ENCODE measurements at regions not wholly inside any gene's neighbourhood (a gene's known extent, or its start where the extent isn't known, plus 50 kb on each side); places are given as distances from the start of the nearest gene placed in this dataset.

GRCh38 chr4:73341454-73341853 is 62.6 kb upstream of the ALB start:
- TF ChIP-seq EP300 (IDR thresholded peaks at IDR 0.05), result no peak
- peak; percentile 13 to 31 (median 22) for TF ChIP-seq CTCF (IDR thresholded peaks at IDR 0.05)
- TF ChIP-seq POLR2A (IDR thresholded peaks at IDR 0.05; ENCODE audit: low read depth), result no peak
